ENCODE measurements at regions not wholly inside any gene's neighbourhood (a gene's known extent, or its start where the extent isn't known, plus 50 kb on each side); places are given as distances from the start of the nearest gene placed in this dataset.
A peak's percentile ranks its signal among the peaks of the same experiment; 100 is the strongest.
"Not testable (repeated sequence)": the region's sequence is repeated elsewhere in the genome, so short reads cannot be mapped to it uniquely, and the experiment has no call there.

- not testable (repeated sequence) for DNase-seq
Measured at GRCh38 chr20:30669330-30670029, 588.0 kb upstream of the DEFB115 start.

GRCh38 chr20:30671120-30671519 lies 586.3 kb upstream of the DEFB115 start:
- not testable (repeated sequence) for DNase-seq

GRCh38 chr20:30675988-30676564 lies 581.4 kb upstream of the DEFB115 start:
- not testable (repeated sequence) for DNase-seq

GRCh38 chr20:30682236-30682635 lies 575.2 kb upstream of the DEFB115 start:
- not testable (repeated sequence) for DNase-seq

GRCh38 chr20:30712861-30713260 lies 544.6 kb upstream of the DEFB115 start:
- DNase-seq: peak in 1 of 5 donors; percentile 7

GRCh38 chr20:30719415-30720199 lies 537.9 kb upstream of the DEFB115 start:
- not testable (repeated sequence) for DNase-seq

- not testable (repeated sequence) for DNase-seq
Measured at GRCh38 chr20:30723511-30723910, 534.0 kb upstream of the DEFB115 start.

- peak in 1 of 5 donors; percentile 20 for DNase-seq
Measured at GRCh38 chr20:30723934-30724687, 533.4 kb upstream of the DEFB115 start.

GRCh38 chr20:30724688-30725074 lies 532.8 kb upstream of the DEFB115 start:
- not testable (repeated sequence) for DNase-seq

GRCh38 chr20:30725188-30725587 lies 532.3 kb upstream of the DEFB115 start:
- not testable (repeated sequence) for DNase-seq

- not testable (repeated sequence) for DNase-seq
Measured at GRCh38 chr20:30728271-30728885, 529.1 kb upstream of the DEFB115 start.

Measured in T-helper 1 cell (primary cell).